DLD1 (cell line): ENCODE measurements at regions not wholly inside any gene's neighbourhood (a gene's known extent, or its start where the extent isn't known, plus 50 kb on each side); places are given as distances from the start of the nearest gene placed in this dataset.
"Not testable (repeated sequence)": the region's sequence is repeated elsewhere in the genome, so short reads cannot be mapped to it uniquely, and the experiment has no call there.

ENCODE experiments used
- in situ Hi-C: cut with HindIII; loops from 2 replicates; pipeline ENCODE4 v1.10.0; 2017; ENCODE audit warnings: low sequenced_read_pairs

GRCh38 chr22:33221568-33221967 is 163.4 kb upstream of the SYN3 start:
- in situ Hi-C loops, result loop anchor here (25.0 kb wide), 1 partner anchor 209 kb away; no protein-coding TSS in a partner anchor

- in situ Hi-C loops, result loop anchor here (25.0 kb wide), 1 partner anchor 208 kb away; no protein-coding TSS in a partner anchor
These were observed 162.4 kb upstream of the SYN3 start for GRCh38 chr22:33220476-33221080.

- in situ Hi-C loops, result loop anchor here (25.0 kb wide), 1 partner anchor 208 kb away; no protein-coding TSS in a partner anchor
These were observed 161.6 kb upstream of the SYN3 start for GRCh38 chr22:33219648-33220384.

GRCh38 chr22:33213383-33214075 is 155.3 kb upstream of the SYN3 start:
- in situ Hi-C loops, result loop anchor here (25.0 kb wide), 1 partner anchor 201 kb away; no protein-coding TSS in a partner anchor

GRCh38 chr22:33209930-33210784 is 152.0 kb upstream of the SYN3 start:
- in situ Hi-C loops, result loop anchor here (25.0 kb wide), 1 partner anchor 198 kb away; no protein-coding TSS in a partner anchor

- in situ Hi-C loops, result loop anchor here (25.0 kb wide), 1 partner anchor 192 kb away; no protein-coding TSS in a partner anchor
These were observed 146.2 kb upstream of the SYN3 start for GRCh38 chr22:33204408-33204807.

GRCh38 chr22:33202455-33202854 is 144.3 kb upstream of the SYN3 start:
- in situ Hi-C loops, result loop anchor here (25.0 kb wide), 1 partner anchor 190 kb away; no protein-coding TSS in a partner anchor

- in situ Hi-C loops, result no loop called here
These were observed 136.4 kb upstream of the SYN3 start for GRCh38 chr22:33194529-33195077.

- in situ Hi-C loops, result no loop called here
These were observed 134.0 kb upstream of the SYN3 start for GRCh38 chr22:33192156-33192555.

- in situ Hi-C loops, result no loop called here
These were observed 130.1 kb upstream of the SYN3 start for GRCh38 chr22:33188326-33188725.

GRCh38 chr22:33186816-33187215 is 128.6 kb upstream of the SYN3 start:
- in situ Hi-C loops, result no loop called here

GRCh38 chr22:33180356-33180755 is 122.2 kb upstream of the SYN3 start:
- in situ Hi-C loops, result no loop called here

GRCh38 chr22:33167998-33168790 is 110.0 kb upstream of the SYN3 start:
- in situ Hi-C loops, result no loop called here

- in situ Hi-C loops, result no loop called here
These were observed 108.0 kb upstream of the SYN3 start for GRCh38 chr22:33166206-33166605.

GRCh38 chr22:33163815-33164214 is 105.6 kb upstream of the SYN3 start:
- in situ Hi-C loops, result no loop called here

GRCh38 chr22:33162196-33162595 is 104.0 kb upstream of the SYN3 start:
- in situ Hi-C loops, result no loop called here

- in situ Hi-C loops, result no loop called here
These were observed 102.3 kb upstream of the SYN3 start for GRCh38 chr22:33160525-33160924.

- in situ Hi-C loops, result not testable (repeated sequence)
These were observed 96.8 kb upstream of the SYN3 start for GRCh38 chr22:33154967-33155366.

GRCh38 chr22:33149611-33150010 is 91.4 kb upstream of the SYN3 start:
- in situ Hi-C loops, result no loop called here
